ENCODE measurements at regions not wholly inside any gene's neighbourhood (a gene's known extent, or its start where the extent isn't known, plus 50 kb on each side); places are given as distances from the start of the nearest gene placed in this dataset.

- no peak for TF ChIP-seq POLR2A (IDR thresholded peaks at IDR 0.05)
- TF ChIP-seq CTCF (IDR thresholded peaks at IDR 0.05): no peak
Observed at GRCh38 chr6:144777249-144777648, 492.1 kb downstream of the UTRN start.
